Activated naive CD4-positive, alpha-beta T cell treated with anti-CD3 and anti-CD28 coated beads, Interleukin-2, amount 50 U/mL, for 72 hours (primary cell): ENCODE measurements at regions not wholly inside any gene's neighbourhood (a gene's known extent, or its start where the extent isn't known, plus 50 kb on each side); places are given as distances from the start of the nearest gene placed in this dataset.
"Not testable (repeated sequence)": the region's sequence is repeated elsewhere in the genome, so short reads cannot be mapped to it uniquely, and the experiment has no call there.

ENCODE experiments used
- ATAC-seq, 2 donors: fragments of 150-1000 bp; cut with Tn5 transposase; 2 replicates each; pipeline ENCODE4 v1.10.0; 2021; ENCODE audit warnings: mild to moderate bottlenecking in 2 of 2, moderate library complexity in 2 of 2
- DNase-seq, 2 donors: peaks; one replicate each; pipeline ENCODE4 v3.0.0; 2021 to 2022; ENCODE audit warnings: low spot score in 2 of 2
- H3K27ac Mint-ChIP-seq, 2 donors: one replicate each; pipeline ENCODE4 v1.8.0; 2022; ENCODE audit warnings: mild to moderate bottlenecking in 2 of 2, mixed read lengths in 2 of 2
- H3K36me3 Mint-ChIP-seq, 2 donors: one replicate each; pipeline ENCODE4 v1.8.0; 2022; ENCODE audit warnings: mixed read lengths in 2 of 2
- H3K9me3 Mint-ChIP-seq, 2 donors: one replicate each; pipeline ENCODE4 v1.8.0; 2022; ENCODE audit warnings: mixed read lengths in 2 of 2

- no peaks in the 10 kb centered on the region for H3K9me3 Mint-ChIP-seq
- H3K27ac Mint-ChIP-seq = no peak overlapping the region
- DNase-seq (no peak), ATAC-seq (no peak)
- no peaks in the 10 kb centered on the region for H3K36me3 Mint-ChIP-seq
Observed at GRCh38 chr1:10916991-10917390, 95.5 kb upstream of the TARDBP start.

GRCh38 chr1:10917513-10918454, 94.7 kb upstream of the TARDBP start:
- Mint-ChIP-seq H3K36me3 (no peaks in the 10 kb centered on the region), H3K27ac (peak overlapping the region in 1 of 2 donors; percentile 39), H3K9me3 (no peaks in the 10 kb centered on the region)
- DNase-seq = no peak
- peak; percentile 45 to 54 for ATAC-seq

GRCh38 chr1:10918531-10918930, 93.9 kb upstream of the TARDBP start:
- H3K27ac Mint-ChIP-seq = no peak overlapping the region
- no peaks in the 10 kb centered on the region for H3K9me3 Mint-ChIP-seq
- ATAC-seq (no peak), DNase-seq (no peak)
- no peaks in the 10 kb centered on the region for H3K36me3 Mint-ChIP-seq

GRCh38 chr1:10920063-10920626, 92.3 kb upstream of the TARDBP start:
- ATAC-seq (no peak), DNase-seq (no peak)
- Mint-ChIP-seq H3K9me3 (no peaks in the 10 kb centered on the region), H3K27ac (no peak overlapping the region), H3K36me3 (no peaks in the 10 kb centered on the region)

GRCh38 chr1:10922315-10923060, 90.0 kb upstream of the TARDBP start:
- not testable (repeated sequence) for H3K27ac Mint-ChIP-seq, H3K9me3 Mint-ChIP-seq, H3K36me3 Mint-ChIP-seq
- ATAC-seq = peak; percentile 93
- peak in 1 of 2 donors; percentile 40 for DNase-seq

- Mint-ChIP-seq H3K36me3 (peaks cover 6% of the 10 kb centered on the region in 2 donors), H3K9me3 (peaks cover 2 to 3% of the 10 kb centered on the region in 2 donors), H3K27ac (no peak overlapping the region)
- DNase-seq (no peak), ATAC-seq (no peak)
Observed at GRCh38 chr1:10924030-10924429, 88.4 kb upstream of the TARDBP start.

GRCh38 chr1:10928654-10929053, 83.8 kb upstream of the TARDBP start:
- ATAC-seq = no peak
- H3K36me3 Mint-ChIP-seq = peaks cover 8% of the 10 kb centered on the region in 2 donors
- DNase-seq = no peak
- no peak overlapping the region for H3K27ac Mint-ChIP-seq
- peaks cover 4 to 11% of the 10 kb centered on the region in 2 donors for H3K9me3 Mint-ChIP-seq

GRCh38 chr1:10932088-10932487, 80.4 kb upstream of the TARDBP start:
- ATAC-seq (peak; percentile 93 to 96), DNase-seq (peak in 1 of 2 donors; percentile 42)
- H3K27ac Mint-ChIP-seq = no peak overlapping the region
- peaks cover 4 to 11% of the 10 kb centered on the region in 2 donors for H3K9me3 Mint-ChIP-seq
- H3K36me3 Mint-ChIP-seq = peaks cover 8% of the 10 kb centered on the region in 2 donors

- Mint-ChIP-seq H3K27ac (no peak overlapping the region), H3K36me3 (peaks cover 0 to under 1% of the 10 kb centered on the region in 2 donors), H3K9me3 (peaks cover 0 to 6% of the 10 kb centered on the region in 2 donors)
- ATAC-seq (no peak), DNase-seq (no peak)
Observed at GRCh38 chr1:10934150-10934818, 78.2 kb upstream of the TARDBP start.

GRCh38 chr1:10935246-10935645, 77.2 kb upstream of the TARDBP start:
- Mint-ChIP-seq H3K9me3 (peaks cover 0 to 6% of the 10 kb centered on the region in 2 donors), H3K27ac (no peak overlapping the region), H3K36me3 (no peaks in the 10 kb centered on the region)
- no peak for ATAC-seq
- no peak for DNase-seq

- no peaks in the 10 kb centered on the region for H3K36me3 Mint-ChIP-seq
- DNase-seq (no peak), ATAC-seq (no peak)
Observed at GRCh38 chr1:10935724-10936123, 76.7 kb upstream of the TARDBP start.

GRCh38 chr1:10936998-10937901, 75.2 kb upstream of the TARDBP start:
- ATAC-seq (no peak), DNase-seq (no peak)
- Mint-ChIP-seq H3K36me3 (no peaks in the 10 kb centered on the region), H3K9me3 (peaks cover 0 to under 1% of the 10 kb centered on the region in 2 donors), H3K27ac (no peak overlapping the region)

More at GRCh38 chr1:10935724-10936123, 76.7 kb upstream of the TARDBP start:
- no peak overlapping the region for H3K27ac Mint-ChIP-seq
- H3K9me3 Mint-ChIP-seq = peaks cover 0 to 6% of the 10 kb centered on the region in 2 donors

GRCh38 chr1:10938741-10939417, 73.6 kb upstream of the TARDBP start:
- ATAC-seq (no peak), DNase-seq (no peak)
- no peaks in the 10 kb centered on the region for H3K9me3 Mint-ChIP-seq
- H3K36me3 Mint-ChIP-seq = no peaks in the 10 kb centered on the region
- H3K27ac Mint-ChIP-seq = peak overlapping the region in 1 of 2 donors; percentile 52

- DNase-seq (peak; percentile 57 to 80), ATAC-seq (peak; percentile 85 to 94)
- Mint-ChIP-seq H3K27ac (peak overlapping the region; percentile 52 to 88), H3K36me3 (no peaks in the 10 kb centered on the region), H3K9me3 (no peaks in the 10 kb centered on the region)
Observed at GRCh38 chr1:10939654-10940450, 72.6 kb upstream of the TARDBP start.
